T-cell (primary cell): ENCODE measurements at regions not wholly inside any gene's neighbourhood (a gene's known extent, or its start where the extent isn't known, plus 50 kb on each side); places are given as distances from the start of the nearest gene placed in this dataset.

Source experiments
- ATAC-seq, 4 experiments: fragments of 200-7000 bp in 3 of 4; fragments of 150-1000 bp in 1 of 4; cut with Tn5 transposase; replicated peaks in 1 of 4; 1 replicate in 3 of 4; 2 replicates in 1 of 4; pipeline ENCODE4 v1.10.0; 2021; ENCODE audit warnings: moderate library complexity in 3 of 4, mild to moderate bottlenecking in 2 of 4, moderate number of reproducible peaks in 1 of 4
- CTCF ChIA-PET, 2 donors: fragments of 300-600 bp; sonication (Branson Sonifier 250); formaldehyde crosslinking; loops; one replicate each; lab custom pipeline; 2022; ENCODE audit warnings: antibody characterized with exemption in 2 of 2; lab: Charles Lee
- POLR2A ChIA-PET, 2 donors: fragments of 300-600 bp; sonication (Branson Sonifier 250); formaldehyde crosslinking; loops; one replicate each; lab custom pipeline; 2022; ENCODE audit warnings: antibody characterized with exemption in 2 of 2; lab: Charles Lee
- DNase-seq, 35 experiments: peaks; one replicate each; pipeline versions ENCODE4 v3.0.0 to v3.0.0-alpha.2; 2013 to 2023
- H3K27ac ChIP-seq: one replicate; pipeline ENCODE4 v1.5.1; 2013; ENCODE audit warnings: low read length
- H3K27me3 ChIP-seq, 2 experiments: replicated peaks in 1 of 2; 1 replicate in 1 of 2; 2 replicates in 1 of 2; pipeline versions ENCODE4 v1.6.1 to v1.7.0; 2013; ENCODE audit warnings: low read length in 1 of 2, mixed read lengths in 1 of 2; ENCODE audit not compliant: control insufficient read depth in 2 of 2, insufficient read depth in 2 of 2; ENCODE audit errors: extremely low read depth in 1 of 2
- H3K36me3 ChIP-seq, 2 donors: 1 replicate in 1 of 2; 2 replicates in 1 of 2; pipeline versions ENCODE4 v1.6.1 to v1.7.0; 2013; ENCODE audit warnings: low read length in 1 of 2; ENCODE audit not compliant: control insufficient read depth in 2 of 2, insufficient read depth in 1 of 2; ENCODE audit errors: extremely low read depth in 1 of 2
- H3K4me1 ChIP-seq, 2 experiments: 1 replicate in 1 of 2; 2 replicates in 1 of 2; pipeline versions ENCODE4 v1.6.1 to v1.7.0; 2013; ENCODE audit warnings: low read length in 2 of 2, mixed read lengths in 1 of 2; ENCODE audit not compliant: insufficient read depth in 2 of 2, control insufficient read depth in 1 of 2; ENCODE audit errors: extremely low read depth in 1 of 2
- H3K4me3 ChIP-seq, 2 donors: 1 replicate in 1 of 2; 2 replicates in 1 of 2; pipeline versions ENCODE4 v1.5.1 to v1.7.0; 2013; ENCODE audit warnings: mild to moderate bottlenecking in 2 of 2, low read length in 1 of 2, moderate library complexity in 1 of 2; ENCODE audit not compliant: control insufficient read depth in 1 of 2; ENCODE audit errors: extremely low read depth in 1 of 2
- H3K9me3 ChIP-seq: 2 replicates; pipeline ENCODE4 v1.7.0; 2013
- H3K27ac Mint-ChIP-seq, 2 donors: one replicate each; pipeline ENCODE4 v1.8.0; 2020 to 2021; ENCODE audit warnings: mild to moderate bottlenecking in 2 of 2, mixed read lengths in 2 of 2
- H3K27me3 Mint-ChIP-seq, 2 donors: one replicate each; pipeline ENCODE4 v1.8.0; 2021 to 2022; ENCODE audit warnings: mixed read lengths in 2 of 2
- H3K36me3 Mint-ChIP-seq: one replicate; pipeline ENCODE4 v1.8.0; 2021; ENCODE audit warnings: mixed read lengths
- H3K4me1 Mint-ChIP-seq, 3 donors: one replicate each; pipeline ENCODE4 v1.8.0; 2020 to 2022; ENCODE audit warnings: mixed read lengths in 3 of 3, mild to moderate bottlenecking in 1 of 3
- H3K4me3 Mint-ChIP-seq, 3 donors: one replicate each; pipeline ENCODE4 v1.8.0; 2020 to 2022; ENCODE audit warnings: mild to moderate bottlenecking in 3 of 3, mixed read lengths in 3 of 3, moderate library complexity in 3 of 3
- H3K9me3 Mint-ChIP-seq, 3 donors: one replicate each; pipeline ENCODE4 v1.8.0; 2020 to 2022; ENCODE audit warnings: mixed read lengths in 3 of 3
- WGBS: methylation state at CpG from one replicate; pipeline ENCODE4 v1.1.5; 2013; ENCODE audit warnings: missing lambda C conversion rate; ENCODE audit not compliant: insufficient coverage; 5-methylcytosine and 5-hydroxymethylcytosine counted together

- Mint-ChIP-seq H3K36me3 (no peaks in the 10 kb centered on the region), H3K27ac (no peak overlapping the region), H3K27me3 (no peaks in the 10 kb centered on the region), H3K9me3 (peaks cover 0 to 6% (median 0%) of the 10 kb centered on the region in 3 donors), H3K4me3 (no peak overlapping the region), H3K4me1 (no peaks in the 10 kb centered on the region)
- H3K4me3 ChIP-seq, result no peak overlapping the region
- H3K4me1 ChIP-seq, result no peaks in the 10 kb centered on the region
- H3K27ac ChIP-seq, result no peak overlapping the region
- ChIA-PET POLR2A (no interaction called here), CTCF (no interaction called here)
- no peaks in the 10 kb centered on the region for H3K36me3 ChIP-seq
- DNase-seq (no peak), ATAC-seq (no peak)
- H3K27me3 ChIP-seq, result no peaks in the 10 kb centered on the region
- H3K9me3 ChIP-seq, result no peaks in the 10 kb centered on the region
These were observed 649.2 kb downstream of the METTL4 start for GRCh38 chr18:1922066-1922465.

GRCh38 chr18:1928711-1929110, 642.6 kb downstream of the METTL4 start:
- H3K27me3 Mint-ChIP-seq, result peaks cover 0 to 4% of the 10 kb centered on the region in 2 donors
- Histone ChIP-seq H3K27me3 (no peaks in the 10 kb centered on the region), H3K4me3 (no peak overlapping the region), H3K27ac (no peak overlapping the region), H3K36me3 (no peaks in the 10 kb centered on the region), H3K4me1 (no peaks in the 10 kb centered on the region), H3K9me3 (no peaks in the 10 kb centered on the region)
- no peaks in the 10 kb centered on the region for H3K4me1 Mint-ChIP-seq
- H3K36me3 Mint-ChIP-seq, result no peaks in the 10 kb centered on the region
- peaks cover 3 to 12% (median 9%) of the 10 kb centered on the region in 3 donors for H3K9me3 Mint-ChIP-seq
- H3K4me3 Mint-ChIP-seq, result no peak overlapping the region
- CTCF ChIA-PET, result no interaction called here
- POLR2A ChIA-PET, result no interaction called here
- ATAC-seq (no peak), DNase-seq (no peak)
- 44% methylated on average over 1 of the region's 6 CpGs for WGBS
- no peak overlapping the region for H3K27ac Mint-ChIP-seq

GRCh38 chr18:1929720-1930119, 641.6 kb downstream of the METTL4 start:
- WGBS, result 89% methylated on average over 5 of the region's 5 CpGs

GRCh38 chr18:1930291-1931270, 640.7 kb downstream of the METTL4 start:
- no peaks in the 10 kb centered on the region for H3K27me3 ChIP-seq
- H3K4me1 ChIP-seq, result no peaks in the 10 kb centered on the region
- Mint-ChIP-seq H3K9me3 (peaks cover 3 to 13% (median 13%) of the 10 kb centered on the region in 3 donors), H3K4me1 (no peaks in the 10 kb centered on the region), H3K4me3 (no peak overlapping the region), H3K27me3 (peaks cover 0 to 4% of the 10 kb centered on the region in 2 donors), H3K36me3 (no peaks in the 10 kb centered on the region), H3K27ac (no peak overlapping the region)
- whole genome bisulfite sequencing, result 93% methylated on average over 3 of the region's 5 CpGs
- H3K9me3 ChIP-seq, result no peaks in the 10 kb centered on the region
- no peak overlapping the region for H3K27ac ChIP-seq
- CTCF ChIA-PET, result no interaction called here
- no peak for DNase-seq
- POLR2A ChIA-PET, result no interaction called here
- no peaks in the 10 kb centered on the region for H3K36me3 ChIP-seq
- no peak overlapping the region for H3K4me3 ChIP-seq
- no peak for ATAC-seq

More at GRCh38 chr18:1929720-1930119, 641.6 kb downstream of the METTL4 start:
- Mint-ChIP-seq H3K9me3 (peaks cover 3 to 14% (median 9%) of the 10 kb centered on the region in 3 donors), H3K4me3 (no peak overlapping the region), H3K36me3 (no peaks in the 10 kb centered on the region), H3K27me3 (peaks cover 0 to 4% of the 10 kb centered on the region in 2 donors), H3K27ac (no peak overlapping the region), H3K4me1 (no peaks in the 10 kb centered on the region)
- H3K4me1 ChIP-seq, result no peaks in the 10 kb centered on the region
- no peaks in the 10 kb centered on the region for H3K27me3 ChIP-seq
- H3K27ac ChIP-seq, result no peak overlapping the region
- no peaks in the 10 kb centered on the region for H3K9me3 ChIP-seq
- DNase-seq, result no peak
- no peak for ATAC-seq
- ChIA-PET CTCF (no interaction called here), POLR2A (no interaction called here)
- no peaks in the 10 kb centered on the region for H3K36me3 ChIP-seq
- H3K4me3 ChIP-seq, result no peak overlapping the region

- no peaks in the 10 kb centered on the region for H3K36me3 ChIP-seq
- H3K4me3 ChIP-seq, result no peak overlapping the region
- no peak overlapping the region for H3K27ac ChIP-seq
- CTCF ChIA-PET, result no interaction called here
- WGBS, result 61% methylated on average over 2 of the region's 5 CpGs
- no peaks in the 10 kb centered on the region for H3K9me3 ChIP-seq
- ATAC-seq, result no peak
- H3K27ac Mint-ChIP-seq, result no peak overlapping the region
- no peaks in the 10 kb centered on the region for H3K36me3 Mint-ChIP-seq
- H3K4me1 ChIP-seq, result no peaks in the 10 kb centered on the region
- H3K4me3 Mint-ChIP-seq, result no peak overlapping the region
- H3K27me3 ChIP-seq, result peaks cover 0 to 3% of the 10 kb centered on the region in 2 experiments
- POLR2A ChIA-PET, result no interaction called here
- no peak for DNase-seq
- H3K4me1 Mint-ChIP-seq, result no peaks in the 10 kb centered on the region
- no peaks in the 10 kb centered on the region for H3K9me3 Mint-ChIP-seq
- H3K27me3 Mint-ChIP-seq, result peaks cover 0 to 1% of the 10 kb centered on the region in 2 donors
These were observed 618.8 kb downstream of the METTL4 start for GRCh38 chr18:1952486-1952885.

- CTCF ChIA-PET, result no interaction called here
- DNase-seq (no peak), ATAC-seq (no peak)
- Histone ChIP-seq H3K36me3 (no peaks in the 10 kb centered on the region), H3K4me3 (no peak overlapping the region), H3K4me1 (no peaks in the 10 kb centered on the region), H3K27me3 (peaks cover 0 to 3% of the 10 kb centered on the region in 2 experiments), H3K9me3 (no peaks in the 10 kb centered on the region), H3K27ac (no peak overlapping the region)
- H3K4me1 Mint-ChIP-seq, result no peaks in the 10 kb centered on the region
- H3K36me3 Mint-ChIP-seq, result no peaks in the 10 kb centered on the region
- 78% methylated on average over 11 of the region's 20 CpGs for WGBS
- peaks cover 1 to 2% of the 10 kb centered on the region in 2 donors for H3K27me3 Mint-ChIP-seq
- no peaks in the 10 kb centered on the region for H3K9me3 Mint-ChIP-seq
- H3K4me3 Mint-ChIP-seq, result no peak overlapping the region
- H3K27ac Mint-ChIP-seq, result no peak overlapping the region
- POLR2A ChIA-PET, result no interaction called here
These were observed 616.6 kb downstream of the METTL4 start for GRCh38 chr18:1954583-1955312.
